BLaER1 treated with 17β-estradiol and CSF1 and Interleukin-3, amounts not matched to agents 10 nM and 100 nM (cell line): ENCODE measurements at regions not wholly inside any gene's neighbourhood (a gene's known extent, or its start where the extent isn't known, plus 50 kb on each side); places are given as distances from the start of the nearest gene placed in this dataset.
A peak's percentile ranks its signal among the peaks of the same experiment; 100 is the strongest.

Experiments used
- H3K27ac ChIP-seq, 11 experiments: shearing (Covaris generic); formaldehyde crosslinking; 2 replicates each; pipeline ENCODE4 v1.8.1; 2022
- H3K27me3 ChIP-seq, 11 experiments: shearing (Covaris generic); formaldehyde crosslinking; 2 replicates each; pipeline ENCODE4 v1.8.1; 2022
- H3K36me3 ChIP-seq, 11 experiments: shearing (Covaris generic); formaldehyde crosslinking; 2 replicates each; pipeline ENCODE4 v1.8.1; 2022
- H3K4me1 ChIP-seq, 10 experiments: shearing (Covaris generic); formaldehyde crosslinking; 2 replicates each; pipeline ENCODE4 v1.8.1; 2022
- H3K4me2 ChIP-seq, 11 experiments: shearing (Covaris generic); formaldehyde crosslinking; 2 replicates each; pipeline ENCODE4 v1.8.1; 2022
- H3K4me3 ChIP-seq, 10 experiments: shearing (Covaris generic); formaldehyde crosslinking; 2 replicates each; pipeline ENCODE4 v1.8.1; 2022
- H3K9ac ChIP-seq, 11 experiments: shearing (Covaris generic); formaldehyde crosslinking; 2 replicates each; pipeline ENCODE4 v1.8.1; 2022
- H3K9me3 ChIP-seq, 11 experiments: shearing (Covaris generic); formaldehyde crosslinking; replicated peaks in 1 of 11; 2 replicates each; pipeline ENCODE4 v1.8.1; 2022
- H4K20me1 ChIP-seq, 11 experiments: shearing (Covaris generic); formaldehyde crosslinking; 2 replicates each; pipeline ENCODE4 v1.8.1; 2022
- Cebpa-rat ChIP-seq, 11 experiments: shearing (Covaris generic); IDR thresholded peaks; 2 replicates each; pipeline ENCODE4 v1.8.1; 2022

GRCh38 chr15:94815914-94816313, 584.6 kb downstream of the MCTP2 start:
- H3K27ac ChIP-seq, result no peak overlapping the region
- no peaks in the 10 kb centered on the region for H3K36me3 ChIP-seq
- H4K20me1 ChIP-seq, result no peaks in the 10 kb centered on the region
- H3K9ac ChIP-seq, result no peak overlapping the region
- H3K4me2 ChIP-seq, result no peak overlapping the region
- no peaks in the 10 kb centered on the region for H3K27me3 ChIP-seq
- no peaks in the 10 kb centered on the region for H3K4me1 ChIP-seq
- TF ChIP-seq Cebpa-rat (IDR thresholded peaks at IDR 0.05), result no peak
- no peak overlapping the region for H3K4me3 ChIP-seq
- no peaks in the 10 kb centered on the region for H3K9me3 ChIP-seq

- TF ChIP-seq Cebpa-rat (IDR thresholded peaks at IDR 0.05), result no peak
- Histone ChIP-seq H4K20me1 (no peaks in the 10 kb centered on the region), H3K9ac (no peak overlapping the region), H3K27ac (no peak overlapping the region), H3K36me3 (no peaks in the 10 kb centered on the region), H3K27me3 (no peaks in the 10 kb centered on the region), H3K4me2 (no peak overlapping the region), H3K4me3 (no peak overlapping the region), H3K4me1 (peaks cover 0 to 12% (median 0%) of the 10 kb centered on the region in 10 experiments; a peak in 8 of 20 replicates), H3K9me3 (peaks cover 12 to 20% (median 14%) of the 10 kb centered on the region in 11 experiments)
These were observed 598.8 kb downstream of the MCTP2 start for GRCh38 chr15:94829887-94830884.

- Histone ChIP-seq H3K4me2 (no peak overlapping the region), H3K9ac (no peak overlapping the region), H3K27ac (no peak overlapping the region), H3K9me3 (peaks cover 20 to 30% (median 23%) of the 10 kb centered on the region in 11 experiments), H4K20me1 (no peaks in the 10 kb centered on the region), H3K27me3 (no peaks in the 10 kb centered on the region), H3K4me3 (no peak overlapping the region), H3K36me3 (no peaks in the 10 kb centered on the region), H3K4me1 (no peaks in the 10 kb centered on the region)
- TF ChIP-seq Cebpa-rat (IDR thresholded peaks at IDR 0.05), result no peak
These were observed 602.6 kb downstream of the MCTP2 start for GRCh38 chr15:94834000-94834399.

- TF ChIP-seq Cebpa-rat (IDR thresholded peaks at IDR 0.05), result no peak
- H3K27me3 ChIP-seq, result no peaks in the 10 kb centered on the region
These were observed 603.1 kb downstream of the MCTP2 start for GRCh38 chr15:94834494-94834893.

GRCh38 chr15:94838281-94838680, 606.9 kb downstream of the MCTP2 start:
- no peaks in the 10 kb centered on the region for H3K27me3 ChIP-seq
- H4K20me1 ChIP-seq, result no peaks in the 10 kb centered on the region
- H3K9ac ChIP-seq, result no peak overlapping the region
- peaks cover 31 to 44% (median 35%) of the 10 kb centered on the region in 11 experiments for H3K9me3 ChIP-seq
- no peak for TF ChIP-seq Cebpa-rat (IDR thresholded peaks at IDR 0.05)
- no peaks in the 10 kb centered on the region for H3K4me1 ChIP-seq
- H3K36me3 ChIP-seq, result no peaks in the 10 kb centered on the region
- H3K27ac ChIP-seq, result no peak overlapping the region
- no peak overlapping the region for H3K4me2 ChIP-seq
- H3K4me3 ChIP-seq, result no peak overlapping the region

More at GRCh38 chr15:94834494-94834893, 603.1 kb downstream of the MCTP2 start:
- no peaks in the 10 kb centered on the region for H3K4me1 ChIP-seq
- no peaks in the 10 kb centered on the region for H3K36me3 ChIP-seq
- no peaks in the 10 kb centered on the region for H4K20me1 ChIP-seq
- H3K27ac ChIP-seq, result no peak overlapping the region
- H3K9me3 ChIP-seq, result peaks cover 20 to 30% (median 23%) of the 10 kb centered on the region in 11 experiments
- no peak overlapping the region for H3K9ac ChIP-seq
- H3K4me2 ChIP-seq, result no peak overlapping the region
- no peak overlapping the region for H3K4me3 ChIP-seq

GRCh38 chr15:94840794-94841783, 609.7 kb downstream of the MCTP2 start:
- Histone ChIP-seq H4K20me1 (no peaks in the 10 kb centered on the region), H3K4me3 (no peak overlapping the region)

GRCh38 chr15:94843060-94843459, 611.7 kb downstream of the MCTP2 start:
- H3K36me3 ChIP-seq, result no peaks in the 10 kb centered on the region
- H3K4me2 ChIP-seq, result no peak overlapping the region
- H3K27me3 ChIP-seq, result peaks cover 0 to 24% (median 0%) of the 10 kb centered on the region in 11 experiments; a peak in 3 of 22 replicates
- TF ChIP-seq Cebpa-rat (IDR thresholded peaks at IDR 0.05), result no peak
- peaks cover 0 to 16% (median 10%) of the 10 kb centered on the region in 10 experiments; a peak in 8 of 20 replicates for H3K4me1 ChIP-seq
- H3K4me3 ChIP-seq, result no peak overlapping the region
- H3K27ac ChIP-seq, result no peak overlapping the region
- no peaks in the 10 kb centered on the region for H4K20me1 ChIP-seq
- no peak overlapping the region for H3K9ac ChIP-seq
- H3K9me3 ChIP-seq, result peaks cover 30 to 51% (median 37%) of the 10 kb centered on the region in 11 experiments

More at GRCh38 chr15:94840794-94841783, 609.7 kb downstream of the MCTP2 start:
- H3K27ac ChIP-seq, result no peak overlapping the region
- no peak overlapping the region for H3K4me2 ChIP-seq
- H3K36me3 ChIP-seq, result no peaks in the 10 kb centered on the region
- peaks cover 0 to 21% (median 0%) of the 10 kb centered on the region in 11 experiments; a peak in 3 of 22 replicates for H3K27me3 ChIP-seq
- peaks cover 0 to 16% (median 10%) of the 10 kb centered on the region in 10 experiments; a peak in 8 of 20 replicates for H3K4me1 ChIP-seq
- peaks cover 31 to 44% (median 35%) of the 10 kb centered on the region in 11 experiments for H3K9me3 ChIP-seq
- TF ChIP-seq Cebpa-rat (IDR thresholded peaks at IDR 0.05), result no peak
- no peak overlapping the region for H3K9ac ChIP-seq

- Histone ChIP-seq H4K20me1 (no peaks in the 10 kb centered on the region), H3K9ac (peak overlapping the region in 7 of 11 experiments; percentile 72 to 81 (median 80); a peak in 11 of 22 replicates), H3K4me2 (peak overlapping the region; percentile 72 to 93 (median 80); a peak in 19 of 22 replicates)
These were observed 612.8 kb downstream of the MCTP2 start for GRCh38 chr15:94844198-94844537.

More at GRCh38 chr15:94844198-94844537, 612.8 kb downstream of the MCTP2 start:
- peak overlapping the region in 4 of 11 experiments; percentile 68 to 80 (median 78); a peak in 6 of 22 replicates for H3K27ac ChIP-seq
- peaks cover 0 to 24% (median 0%) of the 10 kb centered on the region in 11 experiments; a peak in 3 of 22 replicates for H3K27me3 ChIP-seq
- no peak for TF ChIP-seq Cebpa-rat (IDR thresholded peaks at IDR 0.05)
- peaks cover 0 to 16% (median 10%) of the 10 kb centered on the region in 10 experiments; a peak in 8 of 20 replicates for H3K4me1 ChIP-seq
- no peaks in the 10 kb centered on the region for H3K36me3 ChIP-seq
- peak overlapping the region in 4 of 10 experiments; percentile 45 to 66 (median 54); a peak in 10 of 20 replicates for H3K4me3 ChIP-seq
- H3K9me3 ChIP-seq, result peaks cover 34 to 62% (median 46%) of the 10 kb centered on the region in 11 experiments
